PFSK-1 (cell line): ENCODE measurements at regions not wholly inside any gene's neighbourhood (a gene's known extent, or its start where the extent isn't known, plus 50 kb on each side); places are given as distances from the start of the nearest gene placed in this dataset.

Experiments
- POLR2AphosphoS5 ChIP-seq: IDR thresholded peaks from 2 replicates; pipeline ENCODE4 v1.6.1; 2012; ENCODE audit warnings: low read depth, mild to moderate bottlenecking, control low read depth, low read length, moderate library complexity
- REST ChIP-seq, 2 experiments: IDR thresholded peaks; 2 replicates each; pipeline versions ENCODE4 v1.6.1 to v1.8.0; 2011 to 2012; ENCODE audit warnings: low read depth in 2 of 2, low read length in 2 of 2, control low read depth in 1 of 2, inconsistent platforms in 1 of 2, mild to moderate bottlenecking in 1 of 2, moderate library complexity in 1 of 2; ENCODE audit not compliant: insufficient read depth in 1 of 2
- SIN3A ChIP-seq: IDR thresholded peaks from 2 replicates; pipeline ENCODE4 v1.6.1; 2012; ENCODE audit warnings: mild to moderate bottlenecking, low read length, moderate library complexity, borderline replicate concordance; ENCODE audit not compliant: insufficient read depth
- TAF1 ChIP-seq: IDR thresholded peaks from 2 replicates; pipeline ENCODE4 v1.6.1; 2012; ENCODE audit warnings: low read length, control low read depth, borderline replicate concordance; ENCODE audit not compliant: insufficient read depth

GRCh38 chr5:12616093-12616492 is 711.8 kb upstream of the CTNND2 start:
- no peak for TF ChIP-seq POLR2AphosphoS5
- TF ChIP-seq SIN3A = no peak
- no peak for TF ChIP-seq TAF1
- no peak for TF ChIP-seq REST (IDR thresholded peaks at IDR 0.05; ENCODE audit: insufficient read depth in 1 of 2, low read depth in 2 of 2, low read length in 2 of 2)
